B cell (primary cell): ENCODE measurements at regions not wholly inside any gene's neighbourhood (a gene's known extent, or its start where the extent isn't known, plus 50 kb on each side); places are given as distances from the start of the nearest gene placed in this dataset.
A peak's percentile ranks its signal among the peaks of the same experiment; 100 is the strongest.
"Not testable (repeated sequence)": the region's sequence is repeated elsewhere in the genome, so short reads cannot be mapped to it uniquely, and the experiment has no call there.

Experiments
- ATAC-seq: fragments of 200-7000 bp; cut with Tn5 transposase; one replicate; pipeline ENCODE4 v1.10.0; 2021; ENCODE audit warnings: low read depth, mild to moderate bottlenecking, moderate number of reproducible peaks, moderate library complexity
- CTCF ChIA-PET: fragments of 350-600 bp; sonication (Branson Sonifier 250); formaldehyde crosslinking; loops from one replicate; lab custom pipeline; 2021; ENCODE audit warnings: antibody characterized with exemption, inconsistent platforms; lab: Charles Lee
- POLR2A ChIA-PET: fragments of 350-600 bp; sonication (Branson Sonifier 250); formaldehyde crosslinking; loops from one replicate; lab custom pipeline; 2021; ENCODE audit warnings: antibody characterized with exemption; lab: Charles Lee
- DNase-seq: peaks from one replicate; pipeline ENCODE4 v3.0.0; 2013
- H2AFZ ChIP-seq: 2 replicates; pipeline ENCODE4 v1.6.1; 2012; ENCODE audit warnings: mild to moderate bottlenecking, low read depth, low read length; ENCODE audit not compliant: insufficient read depth, poor library complexity, severe bottlenecking
- H3K27ac ChIP-seq, 2 donors: 1 replicate in 1 of 2; 2 replicates in 1 of 2; pipeline ENCODE4 v1.5.1; 2012 to 2013; ENCODE audit warnings: low read length in 2 of 2, mild to moderate bottlenecking in 2 of 2, moderate library complexity in 1 of 2
- H3K27me3 ChIP-seq, 4 experiments: fragments of 200-600 bp in 1 of 4; sonication (generic) in 1 of 4; replicated peaks in 1 of 4; 1 replicate in 2 of 4; 2 replicates in 2 of 4; pipeline versions ENCODE4 v1.6.1 to v1.7.0; 2013 to 2016; ENCODE audit warnings: low read length in 3 of 4, mild to moderate bottlenecking in 2 of 4, mixed read lengths in 1 of 4, moderate library complexity in 1 of 4; ENCODE audit not compliant: insufficient read depth in 4 of 4, control insufficient read depth in 3 of 4; ENCODE audit errors: control extremely low read depth in 1 of 4
- H3K36me3 ChIP-seq, 2 experiments: replicated peaks in 1 of 2; 1 replicate in 1 of 2; 2 replicates in 1 of 2; pipeline versions ENCODE4 v1.6.1 to v1.7.1; 2013; ENCODE audit warnings: low read length in 1 of 2; ENCODE audit not compliant: insufficient read depth in 2 of 2, control insufficient read depth in 1 of 2; ENCODE audit errors: control extremely low read depth in 1 of 2, extremely low read depth in 1 of 2
- H3K4me1 ChIP-seq, 2 donors: fragments of 200-600 bp in 1 of 2; sonication (generic) in 1 of 2; 1 replicate in 1 of 2; 2 replicates in 1 of 2; pipeline versions ENCODE4 v1.5.1 to v1.6.1; 2013 to 2017; ENCODE audit warnings: low read length in 2 of 2; ENCODE audit not compliant: control insufficient read depth in 2 of 2, insufficient read depth in 2 of 2
- H3K4me2 ChIP-seq: replicated peaks from 2 replicates; pipeline ENCODE3; 2012; ENCODE audit warnings: mild to moderate bottlenecking, low read depth, low read length; ENCODE audit not compliant: poor library complexity, severe bottlenecking
- H3K4me3 ChIP-seq, 5 experiments: fragments of 200-600 bp in 1 of 5; sonication (generic) in 1 of 5; 1 replicate in 3 of 5; 2 replicates in 2 of 5; pipeline versions ENCODE4 v1.5.1 to v1.7.0; 2011 to 2016; ENCODE audit warnings: low read length in 4 of 5, mild to moderate bottlenecking in 4 of 5, low read depth in 2 of 5, control low read depth in 1 of 5, moderate library complexity in 1 of 5; ENCODE audit not compliant: insufficient read depth in 1 of 5; ENCODE audit errors: control extremely low read depth in 1 of 5, extremely low read depth in 1 of 5
- H3K79me2 ChIP-seq: fragments of 200-600 bp; sonication (generic); one replicate; pipeline ENCODE4 v1.6.0; 2016; ENCODE audit warnings: low read length; ENCODE audit not compliant: control insufficient read depth, insufficient read depth
- H3K9ac ChIP-seq: fragments of 200-600 bp; sonication (generic); 2 replicates; pipeline ENCODE4 v1.6.1; 2017; ENCODE audit warnings: mild to moderate bottlenecking, low read length, moderate library complexity
- H3K9me3 ChIP-seq, 3 donors: one replicate each; pipeline versions ENCODE4 v1.6.1 to v1.7.1; 2013; ENCODE audit warnings: low read length in 2 of 3; ENCODE audit not compliant: control insufficient read depth in 2 of 3, insufficient read depth in 1 of 3; ENCODE audit errors: control extremely low read depth in 1 of 3
- H4K20me1 ChIP-seq: 2 replicates; pipeline ENCODE4 v1.6.0; 2012; ENCODE audit warnings: mild to moderate bottlenecking, low read length; ENCODE audit not compliant: insufficient read depth, control insufficient read depth, poor library complexity, severe bottlenecking
- H3K27ac Mint-ChIP-seq: one replicate; pipeline ENCODE4 v1.8.0; 2021; ENCODE audit warnings: mixed read lengths
- H3K27me3 Mint-ChIP-seq: one replicate; pipeline ENCODE4 v1.8.0; 2021; ENCODE audit warnings: mixed read lengths
- H3K4me1 Mint-ChIP-seq: one replicate; pipeline ENCODE4 v1.8.0; 2021; ENCODE audit warnings: mixed read lengths
- H3K4me3 Mint-ChIP-seq: one replicate; pipeline ENCODE4 v1.8.0; 2021; ENCODE audit warnings: mixed read lengths
- H3K9me3 Mint-ChIP-seq: one replicate; pipeline ENCODE4 v1.8.0; 2022; ENCODE audit warnings: mixed read lengths; ENCODE audit not compliant: insufficient read depth
- CTCF ChIP-seq: fragments of 200-600 bp; IDR thresholded peaks from one replicate; pipeline ENCODE4 v1.8.0; 2022; ENCODE audit warnings: antibody characterized with exemption, mild to moderate bottlenecking
- EZH2 ChIP-seq: IDR thresholded peaks from 2 replicates; pipeline ENCODE4 v1.6.1; 2012; ENCODE audit warnings: borderline replicate concordance, low read depth, mild to moderate bottlenecking, moderate library complexity, low read length; ENCODE audit not compliant: insufficient read depth, poor library complexity, severe bottlenecking
- WGBS: methylation state at CpG from one replicate; pipeline ENCODE4 v1.1.5; 2013; ENCODE audit warnings: missing lambda C conversion rate; ENCODE audit not compliant: insufficient coverage; 5-methylcytosine and 5-hydroxymethylcytosine counted together
- intact Hi-C: fragments of 100-400 bp; cut with micrococcal nuclease; formaldehyde crosslinking; loops from one replicate; pipeline ENCODE4 v1.10.0; 2022

GRCh38 chr3:84727616-84728015 is 231.2 kb upstream of the CADM2 start:
- no peaks in the 10 kb centered on the region for H3K27me3 Mint-ChIP-seq
- intact Hi-C loops: no loop called here
- peaks cover 5% of the 10 kb centered on the region for H3K9me3 Mint-ChIP-seq
- H3K79me2 ChIP-seq: no peaks in the 10 kb centered on the region
- H3K9ac ChIP-seq: no peak overlapping the region
- no peaks in the 10 kb centered on the region for H3K27me3 ChIP-seq
- no peak overlapping the region for H3K4me2 ChIP-seq
- DNase-seq (no peak), ATAC-seq (no peak)
- ChIA-PET POLR2A (no interaction called here), CTCF (no interaction called here)
- no peak overlapping the region for H3K27ac Mint-ChIP-seq
- H3K4me3 ChIP-seq: no peak overlapping the region
- H2AFZ ChIP-seq: no peak overlapping the region
- H3K4me1 ChIP-seq: no peaks in the 10 kb centered on the region
- WGBS: 80% methylated on average over 1 of the region's 1 CpG
- TF ChIP-seq EZH2 (no peak), CTCF (no peak)
- no peaks in the 10 kb centered on the region for H4K20me1 ChIP-seq
- no peaks in the 10 kb centered on the region for H3K4me1 Mint-ChIP-seq
- H3K4me3 Mint-ChIP-seq: no peak overlapping the region
- H3K36me3 ChIP-seq: no peaks in the 10 kb centered on the region
- H3K9me3 ChIP-seq: no peaks in the 10 kb centered on the region
- no peak overlapping the region for H3K27ac ChIP-seq

- intact Hi-C loops, CTCF ChIA-PET, POLR2A ChIA-PET: not testable (repeated sequence)
Observed at GRCh38 chr3:84734731-84735130, 224.1 kb upstream of the CADM2 start.

More at GRCh38 chr3:84734731-84735130, 224.1 kb upstream of the CADM2 start:
- H2AFZ ChIP-seq, H3K27me3 Mint-ChIP-seq, H3K4me1 ChIP-seq, H4K20me1 ChIP-seq, H3K9ac ChIP-seq, H3K79me2 ChIP-seq, H3K4me3 ChIP-seq, H3K9me3 ChIP-seq, H3K4me2 ChIP-seq, H3K4me3 Mint-ChIP-seq, H3K36me3 ChIP-seq, H3K27ac Mint-ChIP-seq, H3K9me3 Mint-ChIP-seq, H3K27ac ChIP-seq, H3K27me3 ChIP-seq, ATAC-seq, H3K4me1 Mint-ChIP-seq: not testable (repeated sequence)
- no CpG with 5 or more reads among the region's 1 CpG for WGBS
- DNase-seq: peak; percentile 20
